ENCODE measurements at regions not wholly inside any gene's neighbourhood (a gene's known extent, or its start where the extent isn't known, plus 50 kb on each side); places are given as distances from the start of the nearest gene placed in this dataset.
"Not testable (repeated sequence)": the region's sequence is repeated elsewhere in the genome, so short reads cannot be mapped to it uniquely, and the experiment has no call there.

- no peak for TF ChIP-seq L3MBTL2 (conservative IDR thresholded peaks at IDR 0.05)
- TF ChIP-seq FOXM1 (IDR thresholded peaks at IDR 0.05; ENCODE audit: borderline replicate concordance), result no peak
- no peak for TF ChIP-seq SUZ12 (IDR thresholded peaks at IDR 0.05)
- TF ChIP-seq LEF1 (IDR thresholded peaks at IDR 0.05; ENCODE audit: borderline replicate concordance), result no peak
- TF ChIP-seq FOXA1 (IDR thresholded peaks at IDR 0.05), result no peak
- no peak for TF ChIP-seq PKNOX1 (IDR thresholded peaks at IDR 0.05)
- TF ChIP-seq ELF4 (IDR thresholded peaks at IDR 0.05), result no peak
- TF ChIP-seq ARNT (IDR thresholded peaks at IDR 0.05), result no peak
- TF ChIP-seq FOXK2 (IDR thresholded peaks at IDR 0.05), result no peak
- CTCF ChIA-PET, result no interaction called here
- no peak for DNase-seq (ENCODE audit: extremely low spot score)
- POLR2A ChIA-PET, result no interaction called here
These were observed 930.8 kb downstream of the QKI start for GRCh38 chr6:164345327-164345726.

DNA sequence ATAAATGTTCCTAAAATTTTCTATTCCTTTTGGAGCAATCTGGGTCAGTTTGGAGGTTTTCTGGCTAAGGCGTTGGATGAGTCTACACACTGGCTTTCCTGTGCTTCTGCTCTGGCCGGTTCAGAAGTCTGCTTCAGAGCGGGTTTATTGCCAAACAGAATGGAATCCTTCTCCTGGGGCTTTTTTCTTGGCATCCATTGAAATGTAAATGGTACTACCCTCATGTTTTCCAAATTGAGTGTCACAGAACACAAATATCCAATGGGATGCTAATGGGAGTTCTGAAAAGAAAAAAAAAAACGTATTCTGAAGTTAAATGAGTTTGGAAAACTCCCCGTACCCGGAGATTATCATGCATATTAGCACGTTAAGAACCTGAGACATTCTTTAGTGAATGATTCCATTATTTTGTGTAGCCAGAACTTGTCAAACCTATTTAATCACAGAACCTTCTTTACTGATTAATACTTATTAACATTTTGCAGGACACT lies 930.3 kb downstream of the QKI start:
- ChIA-PET POLR2A (no interaction called here), CTCF (no interaction called here)
- TF ChIP-seq LEF1 (IDR thresholded peaks at IDR 0.05; ENCODE audit: borderline replicate concordance) (no peak), PKNOX1 (IDR thresholded peaks at IDR 0.05) (no peak), TARDBP (IDR thresholded peaks at IDR 0.05) (no peak), BHLHE40 (IDR thresholded peaks at IDR 0.05; ENCODE audit: borderline replicate concordance) (no peak), ELF4 (IDR thresholded peaks at IDR 0.05) (no peak), HDGF (IDR thresholded peaks at IDR 0.05; ENCODE audit: borderline replicate concordance) (no peak), FOXK2 (IDR thresholded peaks at IDR 0.05) (no peak), ARNT (IDR thresholded peaks at IDR 0.05) (no peak), CTBP1 (IDR thresholded peaks at IDR 0.05; ENCODE audit: borderline replicate concordance) (no peak), ZNF384 (IDR thresholded peaks at IDR 0.05) (no peak), NFRKB (IDR thresholded peaks at IDR 0.05) (no peak), SUZ12 (IDR thresholded peaks at IDR 0.05) (no peak), SP1 (IDR thresholded peaks at IDR 0.05) (no peak)
- DNase-seq (ENCODE audit: extremely low spot score), result no peak

DNA sequence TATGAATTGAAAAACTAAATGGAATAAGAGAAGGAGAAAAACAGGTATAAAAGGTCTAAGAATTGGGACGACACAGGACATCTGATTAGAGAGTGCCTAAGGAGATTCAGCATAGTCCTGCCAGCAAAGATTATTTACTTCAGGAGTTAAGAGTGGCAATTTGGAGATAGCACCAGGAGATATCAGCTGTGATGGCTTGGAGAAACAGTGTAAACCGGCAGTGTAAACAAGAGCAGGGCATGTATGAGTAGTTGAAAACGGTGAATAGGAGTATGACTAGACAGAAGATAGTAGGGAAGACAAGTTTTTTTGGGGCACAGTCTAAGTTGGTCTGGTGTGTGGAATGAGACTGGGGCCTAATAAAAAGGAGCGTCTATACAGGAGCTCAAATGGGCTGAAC lies 924.9 kb downstream of the QKI start:
- CTCF ChIA-PET; POLR2A ChIA-PET; DNase-seq (ENCODE audit: extremely low spot score): not testable (repeated sequence)

- TF ChIP-seq NFRKB (IDR thresholded peaks at IDR 0.05) (no peak), L3MBTL2 (conservative IDR thresholded peaks at IDR 0.05) (no peak), BHLHE40 (IDR thresholded peaks at IDR 0.05; ENCODE audit: borderline replicate concordance) (no peak), LEF1 (IDR thresholded peaks at IDR 0.05; ENCODE audit: borderline replicate concordance) (no peak), ZNF384 (IDR thresholded peaks at IDR 0.05) (no peak), CTBP1 (IDR thresholded peaks at IDR 0.05; ENCODE audit: borderline replicate concordance) (no peak), FOXM1 (IDR thresholded peaks at IDR 0.05; ENCODE audit: borderline replicate concordance) (no peak), HDGF (IDR thresholded peaks at IDR 0.05; ENCODE audit: borderline replicate concordance) (no peak), SUZ12 (IDR thresholded peaks at IDR 0.05) (no peak), SP1 (IDR thresholded peaks at IDR 0.05) (no peak)
- ChIA-PET POLR2A (no interaction called here), CTCF (no interaction called here)
- no peak for DNase-seq (ENCODE audit: extremely low spot score)
These were observed 923.4 kb downstream of the QKI start for GRCh38 chr6:164337925-164338397.

DNA sequence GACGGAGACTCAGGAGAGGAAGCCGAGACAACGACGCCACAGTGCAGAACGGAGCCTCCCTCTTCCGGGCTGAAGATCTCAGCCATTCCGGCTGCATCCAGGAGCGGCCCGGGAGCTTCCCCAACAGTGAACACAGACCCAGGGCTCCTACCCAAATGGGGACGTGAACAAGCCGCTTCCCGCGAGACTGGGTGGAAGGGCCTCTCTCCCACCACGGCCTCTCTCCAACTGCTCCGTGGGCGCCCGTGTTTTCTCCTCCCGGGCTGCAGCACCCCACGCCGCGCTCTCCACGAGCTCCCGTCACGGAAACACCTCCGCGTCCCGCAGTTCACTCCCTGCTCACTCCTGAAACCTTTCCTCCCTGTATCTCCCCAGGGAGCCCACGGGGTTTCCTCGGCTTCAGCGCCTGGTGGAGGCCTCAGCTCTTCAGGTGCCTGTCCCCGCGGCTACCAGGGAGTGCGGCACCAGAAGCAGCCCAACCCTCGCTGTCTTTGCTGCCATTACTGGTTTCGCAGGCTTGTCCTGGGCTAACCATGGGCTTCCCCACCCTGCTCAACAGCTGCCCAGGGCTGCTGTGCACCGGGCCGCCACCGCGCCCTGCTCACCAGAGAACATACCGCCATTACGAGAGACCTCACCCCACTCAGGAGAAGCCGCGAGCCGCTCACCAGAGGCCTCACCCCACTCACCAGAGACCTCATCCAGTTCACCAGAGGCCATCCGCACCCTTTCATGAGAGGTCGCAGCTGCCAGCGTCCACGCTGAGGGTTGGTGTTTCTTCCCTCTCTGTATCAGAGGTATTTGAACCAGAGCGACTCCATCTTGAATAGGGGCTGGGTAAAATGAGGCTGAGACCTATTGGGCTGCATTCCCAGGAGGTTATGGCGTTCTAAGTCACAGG lies 922.8 kb downstream of the QKI start:
- ChIA-PET POLR2A (no interaction called here), CTCF (no interaction called here)
- TF ChIP-seq PKNOX1 (IDR thresholded peaks at IDR 0.05) (no peak), FOXK2 (IDR thresholded peaks at IDR 0.05) (no peak), SP1 (IDR thresholded peaks at IDR 0.05) (no peak), TARDBP (IDR thresholded peaks at IDR 0.05) (no peak), BHLHE40 (IDR thresholded peaks at IDR 0.05; ENCODE audit: borderline replicate concordance) (no peak), CTBP1 (IDR thresholded peaks at IDR 0.05; ENCODE audit: borderline replicate concordance) (no peak), LEF1 (IDR thresholded peaks at IDR 0.05; ENCODE audit: borderline replicate concordance) (no peak), SUZ12 (IDR thresholded peaks at IDR 0.05) (no peak), ARNT (IDR thresholded peaks at IDR 0.05) (no peak), NFRKB (IDR thresholded peaks at IDR 0.05) (no peak), ZNF384 (IDR thresholded peaks at IDR 0.05) (no peak), FOXA1 (IDR thresholded peaks at IDR 0.05) (no peak), HDGF (IDR thresholded peaks at IDR 0.05; ENCODE audit: borderline replicate concordance) (no peak), L3MBTL2 (conservative IDR thresholded peaks at IDR 0.05) (no peak), ELF4 (IDR thresholded peaks at IDR 0.05) (no peak), FOXM1 (IDR thresholded peaks at IDR 0.05; ENCODE audit: borderline replicate concordance) (no peak)
- DNase-seq (ENCODE audit: extremely low spot score), result no peak

DNA sequence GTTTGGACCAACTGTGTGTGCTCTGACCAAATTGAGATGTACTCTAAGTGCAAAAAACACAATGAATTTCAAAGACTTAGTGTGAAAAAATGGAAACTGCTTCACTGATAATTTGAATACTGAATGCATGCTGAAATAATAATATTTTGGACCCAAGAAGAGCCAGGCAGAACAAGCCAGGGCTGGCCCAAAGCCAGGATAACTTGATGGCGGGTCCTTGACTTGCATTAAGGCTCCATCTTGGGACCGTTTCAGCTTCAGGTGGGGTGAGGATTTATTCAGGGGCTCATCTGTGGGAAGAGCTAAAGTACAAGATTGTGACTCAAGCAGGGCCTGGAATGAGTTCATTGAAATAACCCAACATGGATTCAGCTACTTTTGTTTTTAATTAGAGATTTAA lies 921.9 kb downstream of the QKI start:
- ChIA-PET POLR2A (no interaction called here), CTCF (no interaction called here)
- no peak for DNase-seq (ENCODE audit: extremely low spot score)
- no peak for TF ChIP-seq CTBP1 (IDR thresholded peaks at IDR 0.05; ENCODE audit: borderline replicate concordance)

All from HEK293T (cell line).